ENCODE measurements at regions not wholly inside any gene's neighbourhood (a gene's known extent, or its start where the extent isn't known, plus 50 kb on each side); places are given as distances from the start of the nearest gene placed in this dataset.
"Not testable (repeated sequence)": the region's sequence is repeated elsewhere in the genome, so short reads cannot be mapped to it uniquely, and the experiment has no call there.

DNA sequence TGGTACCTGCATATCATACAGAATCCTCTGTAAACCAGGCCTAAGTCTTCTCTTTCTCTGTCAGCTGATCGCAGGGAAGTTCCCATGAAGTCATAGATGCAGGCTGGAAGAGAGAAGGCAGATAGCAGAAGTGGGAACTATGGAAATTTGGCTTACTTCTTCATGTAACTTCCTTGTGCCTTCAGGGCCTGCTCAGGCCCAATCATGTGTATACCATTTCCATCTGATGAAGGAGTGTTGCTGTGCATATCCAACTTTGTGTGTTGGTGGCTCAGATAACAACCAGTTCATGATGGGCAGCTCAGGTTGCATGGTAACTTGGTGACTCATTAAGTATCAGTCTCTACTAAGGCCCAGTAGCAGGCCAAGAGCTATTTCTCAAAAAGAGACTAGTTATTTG is 53.1 kb upstream of the CEP295 start:
- no peak for DNase-seq

DNA sequence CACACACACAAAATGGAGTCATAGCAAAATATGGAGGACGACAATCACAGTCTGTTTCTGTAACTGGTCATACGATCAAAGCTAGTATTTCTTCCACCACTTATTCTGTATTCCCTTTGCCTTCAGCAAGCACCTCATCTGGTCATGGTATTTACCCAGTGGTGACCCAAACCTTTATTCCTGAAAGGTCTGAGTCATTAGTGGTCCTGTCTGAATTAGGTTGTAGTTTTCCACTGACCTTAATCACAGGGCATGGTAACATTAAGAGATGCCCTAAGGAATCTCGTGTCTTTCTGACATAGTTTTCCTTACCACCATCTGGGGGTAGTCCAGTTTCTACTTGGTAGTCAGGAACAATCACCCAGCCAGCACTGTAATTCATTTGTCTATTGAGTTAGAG is 54.8 kb upstream of the CEP295 start:
- DNase-seq = no peak

DNA sequence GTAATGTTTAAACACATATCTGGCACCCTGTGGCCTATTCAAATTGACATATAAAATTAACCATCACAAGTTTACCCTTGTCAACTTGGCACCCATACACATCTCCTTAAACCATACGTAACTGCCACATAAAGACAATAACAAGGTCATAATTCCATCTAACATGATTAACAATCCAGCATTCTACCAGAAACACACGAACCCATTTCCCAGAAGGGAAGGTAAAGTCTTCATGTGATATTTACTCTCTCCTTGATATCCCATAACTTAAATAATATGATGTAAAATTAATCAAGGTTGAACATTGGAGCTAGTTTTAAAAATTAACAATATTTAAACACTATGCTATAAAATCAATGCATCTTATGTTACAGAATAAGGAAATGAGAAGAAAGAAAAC is 55.2 kb upstream of the CEP295 start:
- no peak for DNase-seq

DNA sequence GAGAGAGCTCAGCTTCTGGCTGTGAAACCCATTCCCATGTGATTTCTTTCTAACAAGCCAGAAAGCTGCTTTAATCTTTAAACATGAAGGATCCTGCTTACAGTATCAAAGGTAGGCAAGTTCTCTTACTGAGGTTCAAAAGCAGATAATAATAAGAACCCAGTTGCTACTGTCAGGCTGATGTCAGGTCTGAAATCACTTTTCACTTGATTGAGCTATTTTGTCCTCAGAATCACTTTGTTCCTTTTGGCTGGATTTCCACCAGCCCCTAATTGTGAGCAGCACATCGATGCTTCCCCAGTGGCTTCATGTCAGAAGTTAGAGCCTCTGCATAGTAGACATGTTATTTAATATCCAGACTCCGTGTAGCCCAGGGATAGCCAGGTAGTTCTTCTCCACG is 55.8 kb upstream of the CEP295 start:
- no peak for DNase-seq

DNA sequence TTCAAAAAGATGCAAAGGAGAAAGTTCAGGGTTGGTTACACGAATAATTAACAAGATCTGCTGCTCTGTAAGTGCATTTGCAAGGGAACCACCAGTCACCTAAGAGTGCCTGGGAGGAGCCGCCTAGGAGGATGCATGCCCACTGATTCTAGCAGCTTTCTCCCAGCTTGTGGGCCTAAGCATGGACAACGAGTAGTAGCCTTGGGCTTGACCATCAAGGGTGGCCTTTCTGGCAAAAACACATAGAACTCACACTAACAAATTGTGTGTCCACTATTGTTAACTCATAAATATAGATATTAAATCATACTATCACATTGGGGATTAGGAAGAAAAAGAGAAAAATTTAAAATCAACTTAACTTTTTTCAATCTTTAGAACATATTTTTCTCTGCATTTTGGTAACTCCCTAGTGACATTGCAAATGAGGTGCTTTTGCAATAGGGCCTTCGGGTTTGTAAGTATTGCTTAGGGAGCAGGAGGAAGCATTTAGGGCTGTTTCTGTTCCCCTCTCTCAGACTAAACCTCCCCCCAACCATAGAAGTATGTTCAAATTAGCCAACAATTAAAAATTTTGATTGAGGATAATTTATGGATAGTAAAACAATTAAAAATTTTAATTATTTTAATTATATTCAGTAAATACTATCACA is 57.3 kb upstream of the CEP295 start:
- DNase-seq = no peak

DNA sequence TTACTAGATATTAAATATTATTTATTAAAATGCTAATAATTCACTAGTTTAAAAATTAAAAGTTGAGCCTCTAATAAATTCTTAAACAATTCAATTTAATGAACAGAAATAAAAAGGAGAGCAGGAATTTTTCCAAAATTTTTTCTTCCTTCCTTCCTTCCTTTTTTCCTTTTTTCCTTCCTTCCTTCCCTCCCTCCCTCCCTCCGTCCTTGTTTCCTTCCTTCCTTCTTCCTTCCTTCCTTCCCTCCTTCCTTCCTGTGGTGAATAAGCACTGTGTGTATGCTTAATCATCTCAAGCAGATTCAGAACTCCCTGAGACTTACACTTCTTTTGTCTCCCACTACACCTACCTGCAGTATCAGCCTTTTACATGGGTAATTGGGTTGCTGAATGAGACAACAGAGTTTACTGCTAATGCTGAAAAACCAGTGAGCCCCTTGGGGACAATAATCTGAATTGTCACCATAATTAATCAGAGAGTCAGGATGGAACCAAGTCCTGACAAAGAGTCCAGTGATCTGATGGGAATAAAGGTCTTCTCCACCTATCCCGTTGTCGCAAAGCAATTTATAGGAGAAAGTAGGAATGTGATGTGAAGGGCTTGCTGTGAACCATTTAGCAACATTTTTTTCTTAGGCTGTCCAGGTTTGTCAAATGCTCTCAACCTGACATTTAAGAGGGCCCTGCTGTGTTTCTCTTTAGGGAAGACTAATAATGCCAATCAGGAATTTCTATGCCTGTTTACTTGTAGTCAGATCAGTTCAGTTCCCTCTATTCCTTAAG is 58.1 kb upstream of the CEP295 start:
- peak; percentile 22 for DNase-seq

DNA sequence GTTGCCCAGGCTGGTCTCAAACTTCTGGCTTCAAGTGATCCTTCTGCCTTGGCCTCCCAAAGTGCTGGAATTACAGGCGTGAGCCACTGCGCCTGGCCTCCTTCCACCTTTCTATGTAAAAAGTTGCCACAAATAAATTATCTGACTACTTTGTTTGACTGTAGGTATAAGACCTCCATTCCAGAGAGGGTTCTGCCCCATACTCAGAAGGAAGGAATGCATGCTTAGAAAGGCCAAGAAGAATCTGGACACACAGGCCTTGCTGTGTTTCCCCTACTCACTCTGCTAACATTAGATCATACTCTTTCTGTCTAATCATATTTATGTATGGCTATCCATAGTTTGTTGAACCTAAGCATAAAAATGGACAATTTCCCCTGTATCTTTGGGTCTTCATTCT is 53.0 kb upstream of the SMCO4 start:
- not testable (repeated sequence) for DNase-seq

Data from NCI-H1436 (cell line).